ENCODE measurements at regions not wholly inside any gene's neighbourhood (a gene's known extent, or its start where the extent isn't known, plus 50 kb on each side); places are given as distances from the start of the nearest gene placed in this dataset.

DNA sequence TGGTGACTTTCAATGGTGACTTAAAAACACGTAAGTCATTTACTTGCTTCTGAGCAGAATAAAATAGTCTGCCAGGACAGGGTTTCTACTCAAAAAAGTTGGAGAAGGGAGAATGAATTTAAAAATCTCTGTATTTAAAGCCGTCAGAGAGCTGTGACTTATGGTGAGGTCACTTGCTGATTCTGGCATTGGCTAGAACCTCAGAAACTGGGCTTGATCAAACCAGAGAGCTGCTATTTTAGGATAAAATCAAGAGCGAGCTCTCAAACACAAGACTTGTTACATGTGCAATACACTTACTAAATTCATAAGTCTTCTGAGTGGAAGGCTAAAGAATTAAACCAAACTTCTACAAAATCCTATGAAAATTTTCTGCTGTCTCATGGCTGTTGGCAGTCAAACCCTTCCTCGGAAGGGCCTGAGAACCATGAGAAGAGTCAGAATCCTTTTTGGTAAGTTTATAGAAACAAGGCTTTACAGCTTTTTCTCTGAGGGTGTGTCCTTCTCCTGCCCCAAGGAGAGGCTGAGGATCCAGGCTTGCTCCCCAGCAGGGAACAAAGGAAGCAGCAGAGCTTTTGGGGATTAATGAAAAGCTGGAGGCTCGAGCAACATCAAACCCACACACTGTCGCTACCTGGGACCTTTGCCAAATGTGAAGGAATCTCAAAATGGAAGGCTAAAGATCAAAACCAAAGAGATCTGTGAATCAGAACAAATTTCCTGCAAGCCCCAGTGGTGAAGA, 816.4 kb downstream of the SOCS6 start:
- TF ChIP-seq CTCF (IDR thresholded peaks at IDR 0.05): no peak
- no peak for TF ChIP-seq POLR2A (IDR thresholded peaks at IDR 0.05)
